ENCODE measurements at regions not wholly inside any gene's neighbourhood (a gene's known extent, or its start where the extent isn't known, plus 50 kb on each side); places are given as distances from the start of the nearest gene placed in this dataset.
"Not testable (repeated sequence)": the region's sequence is repeated elsewhere in the genome, so short reads cannot be mapped to it uniquely, and the experiment has no call there.

DNA sequence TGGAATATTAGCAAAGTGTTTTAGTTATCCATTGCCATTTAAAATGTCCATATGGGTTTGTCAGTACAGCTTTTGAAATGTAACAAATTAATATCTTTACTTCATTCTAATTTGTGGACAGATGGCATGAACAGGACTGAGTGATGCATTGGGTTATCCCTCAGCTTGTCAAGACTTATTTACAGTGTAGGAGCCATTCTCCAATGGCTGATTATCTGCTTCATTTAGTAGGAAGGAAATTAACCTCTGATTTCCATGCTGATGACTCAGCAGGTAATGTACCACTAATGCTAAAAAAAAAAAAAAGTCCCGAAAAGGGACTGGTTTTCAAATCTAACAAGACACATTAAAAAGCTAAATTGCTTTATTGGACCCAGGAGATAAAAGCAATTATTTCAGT lies 1149.0 kb upstream of the USP15 start:
- no peak for DNase-seq

DNA sequence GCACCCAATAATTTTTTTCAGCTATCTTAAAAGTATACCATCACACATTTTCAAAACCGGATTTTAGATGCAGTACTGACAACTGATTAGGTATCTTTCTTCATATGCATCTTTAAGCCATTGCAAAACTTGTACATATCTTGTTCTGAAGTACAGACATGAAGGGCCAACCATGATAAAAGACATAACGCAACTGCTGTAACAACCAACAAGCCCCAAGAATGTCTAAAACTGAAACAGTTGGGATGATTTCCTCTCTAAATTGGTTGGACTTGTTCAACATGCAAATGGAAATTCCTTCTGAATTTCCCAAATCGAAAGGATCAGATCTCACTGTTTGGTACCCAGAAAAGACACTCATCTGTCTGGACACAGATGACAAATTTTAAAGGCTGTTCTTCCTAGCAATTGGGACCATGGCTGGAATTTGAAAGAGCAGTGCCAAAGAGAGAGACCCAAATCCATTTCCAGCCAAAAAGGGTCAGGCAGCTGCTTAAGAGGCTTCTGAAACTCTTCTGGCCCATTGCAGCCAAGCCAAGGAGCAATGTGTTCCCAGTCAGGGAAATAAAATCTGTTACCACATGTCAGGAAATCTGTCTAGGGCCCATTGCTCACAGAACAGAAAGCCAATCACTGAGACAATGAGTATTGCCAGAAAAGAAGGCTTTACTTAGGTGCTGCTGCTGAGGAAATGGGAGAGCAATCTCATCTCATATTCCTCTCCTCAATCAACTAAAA lies 1122.4 kb upstream of the USP15 start:
- DNase-seq: no peak

DNA sequence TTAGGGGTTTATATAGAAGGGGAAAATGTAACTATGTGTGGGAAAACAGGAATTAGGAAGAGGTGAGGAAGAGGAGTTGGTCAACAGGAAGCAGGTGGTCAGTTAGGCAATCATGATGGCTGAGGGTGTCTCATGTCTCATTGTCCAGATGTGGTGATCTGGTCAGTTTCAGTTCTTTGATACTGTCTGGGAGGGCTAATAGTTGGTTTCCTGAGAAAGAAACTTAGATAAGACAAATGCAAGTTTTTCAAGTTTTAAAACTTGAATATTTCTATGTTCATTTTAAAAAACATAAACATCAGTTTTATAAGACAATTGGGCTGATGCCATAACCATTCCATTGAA lies 1121.8 kb upstream of the USP15 start:
- DNase-seq: no peak

DNA sequence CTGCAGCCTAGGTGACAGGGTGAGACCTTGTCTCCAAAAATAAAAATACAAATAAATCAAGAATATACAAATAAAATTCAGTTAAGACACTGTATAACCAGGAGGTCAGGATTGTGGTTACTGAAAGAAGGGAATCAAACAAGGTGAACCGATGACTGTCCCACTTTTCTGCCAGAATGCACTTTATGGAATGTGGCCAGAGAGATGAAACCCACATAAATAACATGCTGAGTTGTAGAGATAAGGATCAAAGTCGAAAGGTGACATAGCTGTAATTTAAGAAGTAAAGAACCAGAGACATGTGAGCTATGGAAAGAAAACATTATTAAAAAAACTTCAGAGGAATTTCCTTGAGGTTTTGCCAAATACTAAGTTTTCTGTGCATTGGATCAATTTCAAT lies 1098.2 kb upstream of the USP15 start:
- no peak for DNase-seq

DNA sequence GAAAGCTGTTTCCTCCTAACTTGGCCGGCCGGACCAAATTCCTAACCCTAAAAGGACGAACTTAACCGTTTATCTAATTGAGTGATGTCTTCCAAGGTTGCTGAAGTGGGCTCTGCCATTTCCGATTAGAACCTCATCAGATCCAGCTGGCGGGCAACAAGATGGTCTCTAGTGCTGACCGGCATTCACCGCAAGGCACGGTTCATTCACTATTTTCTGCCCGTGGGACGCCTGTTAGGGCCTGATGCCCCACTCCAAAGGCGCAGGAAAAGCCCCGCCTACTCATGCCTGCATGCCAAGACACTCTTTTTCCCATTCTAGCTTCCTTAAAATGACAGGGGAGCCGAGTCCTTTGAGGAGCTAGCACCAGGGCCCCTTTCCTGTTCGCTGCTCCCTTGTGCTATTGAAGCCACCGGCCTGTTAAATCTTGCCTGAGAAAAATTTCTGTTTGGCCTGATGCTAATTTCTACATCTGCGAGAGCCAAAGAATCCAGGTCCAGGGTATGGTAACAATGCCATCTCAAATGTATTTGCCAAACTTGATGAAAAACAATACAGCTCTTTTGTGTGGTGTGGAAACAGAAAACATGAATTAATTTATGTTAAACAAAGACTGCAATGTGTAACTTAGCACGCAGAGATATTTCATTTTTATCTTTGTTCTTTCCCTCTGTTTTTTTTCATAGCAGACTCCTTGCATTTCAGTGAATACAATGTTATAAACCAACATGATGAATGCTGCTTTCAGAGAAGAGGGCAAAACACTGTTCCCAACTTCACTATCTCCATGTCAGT lies 1071.2 kb upstream of the USP15 start:
- DNase-seq: no peak

DNA sequence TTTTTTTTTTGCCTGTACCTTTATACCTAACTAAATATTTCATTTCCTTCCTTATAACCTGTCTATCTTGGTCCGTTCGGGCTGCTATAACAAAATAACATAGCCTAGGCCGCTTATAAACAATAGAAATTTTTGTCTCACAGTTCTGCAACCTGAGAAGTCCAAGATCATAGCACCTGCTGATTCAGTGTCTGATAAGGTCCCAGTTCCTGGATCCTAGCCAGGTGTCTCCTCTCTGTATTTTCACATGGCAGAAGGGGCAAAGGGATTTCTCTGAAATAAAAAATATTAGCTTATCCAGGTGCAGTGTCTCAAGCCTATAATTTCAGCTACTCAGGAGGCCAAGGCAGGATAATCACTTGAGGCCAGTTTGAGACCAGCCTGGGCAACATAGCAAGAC lies 1046.6 kb upstream of the USP15 start:
- no peak for DNase-seq

DNA sequence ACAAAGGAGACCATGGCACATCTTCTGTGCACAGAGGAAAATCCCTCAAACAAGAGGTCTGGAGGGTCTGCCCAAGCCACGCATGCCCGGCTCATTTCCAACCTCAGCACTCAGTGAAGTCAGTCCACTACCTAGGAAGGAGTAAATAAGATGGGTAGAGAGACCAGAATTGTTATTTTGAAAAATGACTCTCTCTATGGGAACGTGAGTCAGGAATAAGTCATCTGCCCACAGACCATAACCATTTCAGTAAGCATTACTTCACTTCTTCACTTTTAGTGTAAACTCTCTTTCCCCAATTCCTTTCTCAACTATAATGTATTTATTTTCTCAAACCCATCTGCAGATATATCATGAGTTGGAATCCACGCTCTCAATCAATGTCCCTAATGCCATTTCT lies 1039.9 kb upstream of the USP15 start:
- no peak for DNase-seq

DNA sequence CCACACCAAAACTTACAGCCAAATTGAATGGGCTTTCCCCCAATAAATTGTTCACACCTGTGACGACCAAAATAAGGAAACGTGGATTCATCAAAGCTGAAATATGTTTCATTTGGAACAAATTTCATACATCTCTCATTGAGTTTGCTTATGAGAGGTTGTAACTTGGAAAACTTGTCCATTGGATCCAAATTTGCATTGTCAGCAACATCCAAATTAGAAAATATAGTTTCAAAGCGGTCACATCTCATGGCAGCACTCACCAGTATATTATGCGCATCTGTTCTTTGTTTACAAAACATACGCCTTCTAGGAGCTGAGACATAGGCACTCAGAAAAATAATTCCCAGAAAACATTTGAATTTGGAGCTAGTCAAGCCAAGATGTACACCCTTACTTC lies 1028.2 kb upstream of the USP15 start:
- no peak for DNase-seq

DNA sequence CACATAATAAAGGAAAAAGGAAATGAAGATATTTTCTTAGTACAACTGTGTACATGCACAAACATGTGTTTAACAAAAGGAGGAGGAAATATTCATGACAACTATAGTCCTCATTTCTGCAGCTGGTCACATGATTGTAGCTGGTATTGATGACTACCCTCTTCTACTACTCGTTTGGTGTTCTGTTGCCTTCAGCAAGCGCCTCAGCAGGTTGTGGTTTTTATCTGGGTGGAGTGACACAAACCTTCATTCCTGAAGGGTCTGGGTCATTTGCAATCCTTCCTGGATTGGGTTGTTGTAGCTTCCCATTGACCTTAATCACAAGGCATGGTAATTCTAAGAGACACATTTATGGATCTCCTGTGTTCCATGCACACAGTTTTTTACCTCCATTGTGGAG lies 1009.9 kb upstream of the USP15 start:
- DNase-seq: no peak

DNA sequence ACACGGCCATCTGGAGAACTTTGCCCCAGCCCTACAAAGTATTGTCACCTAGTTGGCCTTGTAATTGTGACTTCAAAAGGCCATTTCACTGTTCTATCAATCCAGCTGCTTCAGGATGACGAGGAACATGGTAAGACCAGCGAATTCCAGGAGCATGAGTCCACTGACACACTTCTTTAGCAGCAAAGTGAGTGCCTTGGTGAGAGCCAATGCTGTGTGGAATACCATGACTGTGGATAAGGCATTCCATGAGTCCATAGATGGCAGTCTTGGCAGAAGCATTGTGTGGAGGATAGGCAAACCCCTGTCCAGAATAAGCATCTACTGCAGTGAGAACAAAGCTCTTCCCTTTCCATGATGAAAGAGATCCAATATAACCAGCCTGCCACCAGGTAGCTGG lies 1009.1 kb upstream of the USP15 start:
- no peak for DNase-seq

DNA sequence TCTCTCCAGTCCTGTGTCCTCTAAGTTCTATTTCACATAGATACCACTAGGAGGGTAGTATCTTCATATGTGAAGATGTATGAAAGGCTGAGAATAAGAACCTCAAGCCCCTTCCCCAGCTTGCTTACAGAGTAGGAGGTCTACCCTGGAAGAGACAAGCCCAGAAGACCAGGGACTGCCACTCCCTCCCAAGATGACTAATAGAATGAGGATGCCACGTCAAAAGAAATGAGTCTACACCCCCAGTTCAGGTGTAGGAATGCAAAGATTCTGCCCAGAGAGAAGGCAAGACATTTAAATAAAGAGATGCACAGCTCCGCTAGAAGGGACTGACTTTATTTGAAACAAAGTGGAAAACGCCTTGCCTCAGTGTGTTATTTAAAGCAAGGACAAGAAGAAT lies 1006.0 kb upstream of the USP15 start:
- DNase-seq: no peak

DNA sequence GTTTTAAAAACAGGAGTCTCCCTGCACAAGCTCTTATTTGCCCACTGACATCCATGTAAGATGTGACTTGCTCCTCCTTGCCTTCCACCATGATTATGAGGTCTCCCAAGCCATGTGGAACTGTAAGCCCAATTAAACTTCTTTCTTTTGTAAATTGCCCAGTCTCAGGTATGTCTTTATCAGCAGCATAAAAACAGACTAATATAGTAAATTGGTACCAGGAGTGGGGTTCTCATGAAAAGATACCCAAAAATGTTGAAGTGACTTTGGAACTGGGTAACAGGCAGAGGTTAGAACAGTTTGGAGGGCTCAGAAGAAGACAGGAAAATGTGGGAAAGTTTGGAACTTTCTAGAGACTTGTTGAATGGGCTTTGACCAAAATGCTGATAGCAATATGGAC lies 995.9 kb upstream of the USP15 start:
- not testable (repeated sequence) for DNase-seq

DNA sequence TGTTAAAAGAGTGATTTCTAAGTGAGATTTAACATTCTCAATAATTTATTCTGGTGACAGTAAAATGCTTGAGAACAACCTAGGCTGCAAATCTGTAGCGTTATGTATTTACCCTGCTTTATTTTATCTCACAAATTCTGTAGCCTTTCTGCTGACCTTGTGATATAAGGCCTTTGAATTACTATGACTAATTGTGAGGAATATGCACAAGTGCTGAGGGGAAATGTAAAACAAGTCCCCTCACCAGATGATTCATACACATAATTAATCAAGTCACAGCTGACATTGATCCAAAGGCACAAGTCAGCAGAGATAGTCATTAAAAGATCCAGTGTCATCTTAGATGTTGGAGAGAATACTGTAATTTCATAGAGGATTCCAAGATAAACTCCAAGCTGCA lies 992.7 kb upstream of the USP15 start:
- DNase-seq: no peak

DNA sequence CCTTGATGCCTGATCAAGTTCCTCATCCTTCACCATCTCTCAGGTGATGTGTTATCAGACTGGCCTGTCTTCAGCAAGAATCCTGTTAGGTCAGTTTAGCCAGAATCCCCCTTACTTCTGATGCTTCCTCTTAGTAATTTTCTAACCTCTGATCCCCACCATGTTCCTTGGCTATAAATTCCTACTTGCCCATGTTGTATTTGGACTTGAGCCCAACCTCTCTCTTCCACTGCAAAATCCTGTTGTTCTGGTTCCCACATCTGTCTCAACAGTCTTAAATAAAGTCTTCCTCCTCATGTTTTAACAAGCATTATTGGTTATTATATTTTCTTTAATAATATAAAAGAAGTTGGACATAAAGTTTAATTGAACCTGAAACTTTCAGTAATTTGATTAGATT lies 987.8 kb upstream of the USP15 start:
- no peak for DNase-seq

DNA sequence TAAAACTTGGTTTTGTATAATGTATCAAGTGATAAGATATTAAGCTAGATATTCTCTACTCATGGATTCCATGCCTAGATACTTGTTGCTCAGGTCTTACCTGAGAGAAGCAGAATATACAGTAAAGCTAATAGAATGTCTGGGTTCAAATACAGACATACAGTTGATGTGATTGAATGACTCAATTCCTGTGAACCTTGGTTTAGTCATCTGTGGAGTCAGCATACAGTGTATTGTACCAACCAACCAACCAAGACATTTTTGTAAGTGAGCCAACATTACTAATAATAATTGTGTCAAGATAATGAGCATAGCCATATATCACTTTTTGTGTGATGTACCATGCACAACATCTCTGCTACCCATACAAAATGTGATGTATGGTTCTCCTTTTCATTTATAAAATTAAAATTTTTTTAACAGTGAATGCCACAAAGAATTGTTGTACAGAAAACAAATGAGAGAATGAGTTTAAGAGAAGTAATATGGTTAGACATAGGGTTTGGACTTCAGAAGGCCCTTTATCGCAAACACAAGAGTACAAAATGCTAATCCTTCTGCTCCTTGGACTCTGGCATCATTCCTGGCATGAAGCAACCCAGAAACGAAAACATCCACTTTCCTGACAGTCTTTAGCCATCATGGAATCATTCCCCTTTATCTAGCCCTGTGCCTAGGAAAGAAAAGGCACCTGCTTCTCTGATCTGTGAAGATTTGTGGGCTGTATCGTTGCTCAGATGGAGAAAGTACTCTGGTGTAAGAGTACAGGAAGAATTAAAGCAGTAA lies 977.2 kb upstream of the USP15 start:
- no peak for DNase-seq

DNA sequence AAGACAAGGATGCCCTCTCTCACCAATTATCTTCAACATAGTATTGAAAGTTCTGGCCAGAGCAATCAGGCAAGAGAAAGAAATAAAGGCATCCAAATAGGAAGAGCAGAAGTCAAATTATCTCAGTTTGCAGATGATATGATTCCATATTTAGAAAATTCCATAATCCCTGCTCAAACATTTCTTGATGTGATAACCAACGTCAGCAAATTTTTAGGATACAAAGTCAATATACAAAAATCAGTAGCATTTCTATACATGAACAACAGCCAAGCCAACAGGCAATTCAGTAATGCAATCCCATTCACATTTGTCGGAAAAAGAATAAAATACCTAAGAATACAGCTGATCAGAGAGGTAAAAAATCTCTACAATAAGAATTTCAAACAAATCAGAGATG lies 969.7 kb upstream of the USP15 start:
- DNase-seq: no peak

DNA sequence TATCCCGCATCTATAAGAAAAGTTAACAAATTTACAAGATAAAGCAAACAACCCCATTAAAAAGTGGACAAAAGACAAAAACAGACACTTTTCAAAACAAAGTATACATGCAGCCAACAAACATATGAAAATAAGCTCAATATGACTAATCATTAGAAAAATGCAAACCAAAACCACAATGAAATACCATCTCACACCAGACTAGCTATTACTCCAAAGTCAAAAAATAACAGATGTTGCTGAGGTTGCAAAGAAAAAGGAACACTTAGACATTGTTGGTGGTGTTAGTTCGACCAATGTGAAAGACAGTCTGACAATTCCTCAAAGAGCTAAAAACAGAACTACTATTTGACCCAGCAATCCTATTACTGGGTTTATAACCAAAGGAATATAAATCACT lies 968.6 kb upstream of the USP15 start:
- DNase-seq: no peak

DNA sequence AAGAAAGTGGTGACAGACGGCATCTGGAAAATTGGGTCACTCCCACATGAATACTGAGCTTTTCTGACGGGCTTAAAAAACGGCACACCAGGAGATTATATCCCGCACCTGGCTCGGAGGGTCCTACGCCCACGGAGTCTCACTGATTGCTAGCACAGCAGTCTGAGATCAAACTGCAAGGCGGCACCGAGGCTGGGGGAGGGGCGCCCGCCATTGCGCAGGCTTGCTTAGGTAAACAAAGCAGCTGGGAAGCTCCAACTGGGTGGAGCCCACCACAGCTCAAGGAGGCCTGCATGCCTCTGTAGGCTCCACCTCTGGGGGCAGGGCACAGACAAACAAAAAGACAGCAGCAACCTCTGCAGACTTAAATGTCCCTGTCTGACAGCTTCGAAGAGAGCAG lies 966.2 kb upstream of the USP15 start:
- DNase-seq: not testable (repeated sequence)

DNA sequence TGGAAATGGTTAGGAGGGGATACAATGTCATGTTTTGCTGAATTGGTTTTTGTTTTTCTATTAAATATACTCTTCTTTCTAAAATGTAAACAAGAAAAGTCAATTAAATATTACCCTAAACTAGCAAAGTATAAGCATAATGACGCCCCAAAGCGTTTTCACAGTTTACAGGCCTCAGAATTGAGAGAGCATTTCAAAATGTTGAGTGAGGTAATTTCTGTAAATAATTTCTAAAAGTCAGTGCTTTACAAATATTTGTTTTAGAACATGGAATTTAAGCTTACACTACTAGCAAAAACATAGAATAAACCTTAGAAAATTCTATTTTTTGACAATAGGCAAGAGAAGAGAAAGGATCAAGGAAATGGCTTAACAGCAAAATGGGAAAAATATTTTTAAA lies 958.4 kb upstream of the USP15 start:
- no peak for DNase-seq

DNA sequence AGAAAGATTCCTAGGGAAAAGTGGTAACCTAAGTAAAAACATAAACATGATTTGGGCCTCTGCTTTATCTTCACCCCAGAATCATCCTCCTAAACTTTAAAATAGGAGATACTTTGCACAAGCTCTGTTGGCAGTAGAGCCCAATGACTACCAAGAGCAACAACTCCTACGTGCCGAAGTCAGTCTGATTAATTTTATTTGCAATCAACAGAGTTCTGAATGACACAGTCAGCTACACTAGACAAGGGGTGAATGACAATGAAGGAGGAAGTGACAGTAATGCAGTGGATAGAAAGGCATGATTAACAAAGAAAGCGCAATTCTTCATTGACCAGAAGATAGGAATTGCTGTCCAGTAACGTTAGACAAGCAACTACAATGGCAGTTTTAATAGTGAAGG lies 957.9 kb upstream of the USP15 start:
- DNase-seq: no peak

DNA sequence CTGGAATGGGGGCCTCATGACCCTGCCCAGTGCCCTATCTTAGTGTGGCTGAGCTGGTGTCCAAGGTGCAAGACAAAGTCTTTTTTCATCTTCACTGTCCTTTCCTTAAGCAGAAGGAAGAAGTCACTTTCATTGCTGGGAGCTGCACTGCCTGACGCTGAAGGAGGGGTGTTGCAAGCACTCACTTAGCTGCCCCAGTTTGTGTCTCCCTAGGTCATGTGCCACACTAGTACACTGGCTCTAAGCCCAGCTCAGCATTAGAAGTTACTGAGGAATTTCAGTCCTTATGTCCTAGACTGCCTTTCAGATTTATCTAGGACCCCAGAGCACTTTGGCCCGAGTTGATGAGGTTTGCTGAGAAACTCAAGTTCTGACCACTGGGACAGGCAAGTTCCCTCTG lies 952.0 kb upstream of the USP15 start:
- DNase-seq: no peak

DNA sequence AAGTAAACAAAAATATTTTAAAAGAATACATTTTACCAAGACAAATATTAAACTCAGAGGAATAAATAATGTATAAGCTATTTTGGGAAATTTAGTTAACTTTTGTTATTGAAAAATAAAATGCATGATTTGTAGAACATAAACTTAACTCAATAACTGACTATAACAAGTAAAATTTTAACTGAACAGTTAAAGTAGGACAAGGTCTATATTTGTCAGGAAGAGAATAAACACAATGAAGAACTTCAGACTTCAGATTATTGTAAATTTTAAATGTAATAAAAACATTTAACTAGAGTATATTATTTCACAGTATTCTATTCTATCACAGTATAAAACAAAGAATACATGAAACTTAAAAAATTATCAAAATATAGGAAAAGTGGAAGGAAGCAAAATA lies 948.8 kb upstream of the USP15 start:
- DNase-seq: no peak

DNA sequence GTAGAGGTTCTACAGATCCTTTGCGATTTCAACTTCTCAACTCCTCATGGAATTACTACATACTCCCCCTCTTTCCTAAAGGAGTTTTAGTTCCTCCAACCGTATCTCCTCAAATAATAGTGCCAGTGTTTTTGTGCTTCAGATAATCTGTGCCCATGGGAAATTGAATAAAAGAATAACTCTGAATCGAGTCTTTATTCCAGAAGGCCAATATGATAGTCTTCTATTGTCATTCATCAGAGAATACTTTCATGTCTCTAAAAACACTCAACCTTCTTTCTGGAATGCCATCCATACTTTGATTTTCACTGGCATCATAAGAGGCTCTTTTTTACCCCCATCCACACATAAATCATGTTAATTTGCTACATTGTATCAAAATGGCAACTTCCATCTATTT lies 911.3 kb upstream of the USP15 start:
- DNase-seq: no peak

DNA sequence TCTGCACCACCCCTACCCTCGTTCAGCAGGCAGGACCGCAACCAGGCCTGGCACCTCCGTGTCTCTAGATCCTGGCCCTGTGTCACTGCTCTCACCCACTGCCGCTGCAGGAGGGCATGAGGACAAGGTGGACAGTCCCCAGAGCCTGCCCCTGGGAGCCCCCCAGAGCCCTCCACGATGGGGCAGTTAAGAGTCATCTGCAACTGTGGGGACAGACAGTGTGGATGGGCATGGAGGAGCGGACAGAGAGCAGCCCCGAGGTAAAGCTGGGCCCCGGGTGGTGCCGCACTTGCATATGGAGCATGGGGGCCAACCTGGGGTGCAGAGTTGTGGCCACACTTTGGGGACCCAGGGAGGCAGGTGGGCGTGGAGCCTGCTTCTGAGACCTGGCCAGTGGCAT lies 905.1 kb upstream of the USP15 start:
- DNase-seq: no peak
